CD14-positive monocyte (primary cell): ENCODE measurements at regions not wholly inside any gene's neighbourhood (a gene's known extent, or its start where the extent isn't known, plus 50 kb on each side); places are given as distances from the start of the nearest gene placed in this dataset.

Experiments
- DNase-seq, 3 donors: peaks; one replicate each; pipeline ENCODE4 v3.0.0-alpha.2; 2011 to 2022
- H2AFZ ChIP-seq: 2 replicates; pipeline ENCODE4 v1.6.0; 2012; ENCODE audit warnings: mild to moderate bottlenecking, low read depth, low read length, inconsistent platforms; ENCODE audit not compliant: insufficient read depth, poor library complexity, severe bottlenecking
- H3K27ac ChIP-seq, 2 donors: 1 replicate in 1 of 2; 2 replicates in 1 of 2; pipeline ENCODE4 v1.5.1; 2012 to 2013; ENCODE audit warnings: low read length in 2 of 2, control low read depth in 1 of 2, inconsistent platforms in 1 of 2, low read depth in 1 of 2, mild to moderate bottlenecking in 1 of 2
- H3K27me3 ChIP-seq, 2 donors: one replicate each; pipeline versions ENCODE4 v1.6.0 to v1.6.1; 2011 to 2013; ENCODE audit warnings: low read length in 2 of 2; ENCODE audit not compliant: control insufficient read depth in 2 of 2, insufficient read depth in 2 of 2
- H3K36me3 ChIP-seq, 2 donors: replicated peaks in 1 of 2; 1 replicate in 1 of 2; 2 replicates in 1 of 2; pipeline versions ENCODE4 v1.5.1 to v1.6.1; 2012 to 2013; ENCODE audit warnings: low read length in 2 of 2, control low read depth in 1 of 2, inconsistent platforms in 1 of 2, mild to moderate bottlenecking in 1 of 2; ENCODE audit not compliant: insufficient read depth in 2 of 2, control insufficient read depth in 1 of 2
- H3K4me1 ChIP-seq, 2 donors: 1 replicate in 1 of 2; 2 replicates in 1 of 2; pipeline versions ENCODE4 v1.5.1 to v1.6.1; 2012 to 2013; ENCODE audit warnings: low read length in 2 of 2, control low read depth in 1 of 2, inconsistent platforms in 1 of 2, mild to moderate bottlenecking in 1 of 2, moderate library complexity in 1 of 2; ENCODE audit not compliant: insufficient read depth in 2 of 2, control insufficient read depth in 1 of 2
- H3K4me2 ChIP-seq: replicated peaks from 2 replicates; pipeline ENCODE3; 2012; ENCODE audit warnings: low read length, moderate library complexity, mild to moderate bottlenecking; ENCODE audit not compliant: poor library complexity, severe bottlenecking; ENCODE audit errors: extremely low read depth
- H3K4me3 ChIP-seq, 3 experiments: fragments of 200-600 bp in 1 of 3; sonication (generic) in 1 of 3; replicated peaks in 1 of 3; 1 replicate in 2 of 3; 2 replicates in 1 of 3; pipeline ENCODE4 v1.5.1; 2011 to 2013; ENCODE audit warnings: low read length in 3 of 3, mild to moderate bottlenecking in 3 of 3, control low read depth in 2 of 3, low read depth in 2 of 3, inconsistent platforms in 1 of 3, moderate library complexity in 1 of 3
- H3K79me2 ChIP-seq: 2 replicates; pipeline ENCODE4 v1.6.0; 2012; ENCODE audit warnings: mild to moderate bottlenecking, control low read depth, inconsistent platforms, low read length, moderate library complexity; ENCODE audit not compliant: insufficient read depth
- H3K9ac ChIP-seq: 2 replicates; pipeline ENCODE4 v1.6.0; 2017; ENCODE audit warnings: low read length, mild to moderate bottlenecking; ENCODE audit not compliant: insufficient read depth, poor library complexity, severe bottlenecking
- H3K9me3 ChIP-seq, 2 donors: replicated peaks in 1 of 2; 1 replicate in 1 of 2; 2 replicates in 1 of 2; pipeline versions ENCODE4 v1.5.1 to v1.6.1; 2012 to 2013; ENCODE audit warnings: low read length in 2 of 2, control low read depth in 1 of 2; ENCODE audit not compliant: control insufficient read depth in 1 of 2, insufficient read depth in 1 of 2
- H4K20me1 ChIP-seq: 2 replicates; pipeline ENCODE4 v1.6.0; 2012; ENCODE audit warnings: mild to moderate bottlenecking, low read length, control low read depth, moderate library complexity; ENCODE audit not compliant: insufficient read depth
- H3K27ac Mint-ChIP-seq, 7 donors: one replicate each; pipeline ENCODE4 v1.8.0; 2020; ENCODE audit warnings: mild to moderate bottlenecking in 7 of 7, mixed read lengths in 7 of 7, moderate library complexity in 6 of 7, inconsistent platforms in 2 of 7
- H3K27me3 Mint-ChIP-seq, 3 donors: one replicate each; pipeline ENCODE4 v1.8.0; 2021 to 2022; ENCODE audit warnings: low read depth in 3 of 3, mild to moderate bottlenecking in 3 of 3, mixed read lengths in 3 of 3, moderate library complexity in 3 of 3, inconsistent platforms in 1 of 3
- H3K36me3 Mint-ChIP-seq, 2 donors: one replicate each; pipeline ENCODE4 v1.8.0; 2020; ENCODE audit warnings: mixed read lengths in 2 of 2, inconsistent platforms in 1 of 2, mild to moderate bottlenecking in 1 of 2
- H3K4me1 Mint-ChIP-seq: one replicate; pipeline ENCODE4 v1.8.0; 2020; ENCODE audit warnings: mild to moderate bottlenecking, mixed read lengths
- H3K4me3 Mint-ChIP-seq, 2 donors: one replicate each; pipeline ENCODE4 v1.8.0; 2020; ENCODE audit warnings: mild to moderate bottlenecking in 2 of 2, mixed read lengths in 2 of 2, moderate library complexity in 1 of 2
- H3K9me3 Mint-ChIP-seq, 7 donors: one replicate each; pipeline ENCODE4 v1.8.0; 2020 to 2022; ENCODE audit warnings: mixed read lengths in 7 of 7, mild to moderate bottlenecking in 6 of 7, moderate library complexity in 6 of 7, inconsistent platforms in 2 of 7
- CTCF ChIP-seq: fragments of 200-600 bp; IDR thresholded peaks from one replicate; pipeline ENCODE4 v1.8.0; 2022; ENCODE audit warnings: antibody characterized with exemption, mild to moderate bottlenecking
- WGBS: methylation state at CpG from one replicate; pipeline ENCODE4 v1.1.5; 2013; ENCODE audit warnings: missing lambda C conversion rate; ENCODE audit not compliant: insufficient coverage; 5-methylcytosine and 5-hydroxymethylcytosine counted together
- intact Hi-C, 2 donors: fragments of 100-400 bp; cut with micrococcal nuclease; formaldehyde crosslinking; loops; one replicate each; pipeline versions ENCODE4 v1.15.0 to v1.15.1; 2023

GRCh38 chr4:57320849-57321248 is 210.7 kb upstream of the IGFBP7 start:
- no peak for TF ChIP-seq CTCF
- H3K36me3 ChIP-seq: no peaks in the 10 kb centered on the region
- H3K27ac ChIP-seq: no peak overlapping the region
- no peak overlapping the region for H2AFZ ChIP-seq
- H3K27me3 ChIP-seq: no peaks in the 10 kb centered on the region
- no peak overlapping the region for H3K4me2 ChIP-seq
- WGBS: 67% methylated on average over 1 of the region's 4 CpGs
- H3K9ac ChIP-seq: no peak overlapping the region
- intact Hi-C loops: no loop called here
- peaks cover 0 to 3% (median 2%) of the 10 kb centered on the region in 7 donors for H3K9me3 Mint-ChIP-seq
- no peaks in the 10 kb centered on the region for H3K4me1 Mint-ChIP-seq
- H3K36me3 Mint-ChIP-seq: no peaks in the 10 kb centered on the region
- no peak for DNase-seq
- peaks cover 0 to 2% (median 0%) of the 10 kb centered on the region in 3 donors for H3K27me3 Mint-ChIP-seq
- H4K20me1 ChIP-seq: no peaks in the 10 kb centered on the region
- no peak overlapping the region for H3K4me3 Mint-ChIP-seq
- no peaks in the 10 kb centered on the region for H3K79me2 ChIP-seq
- H3K27ac Mint-ChIP-seq: no peak overlapping the region
- no peaks in the 10 kb centered on the region for H3K9me3 ChIP-seq
- no peak overlapping the region for H3K4me3 ChIP-seq
- H3K4me1 ChIP-seq: no peaks in the 10 kb centered on the region

DNA sequence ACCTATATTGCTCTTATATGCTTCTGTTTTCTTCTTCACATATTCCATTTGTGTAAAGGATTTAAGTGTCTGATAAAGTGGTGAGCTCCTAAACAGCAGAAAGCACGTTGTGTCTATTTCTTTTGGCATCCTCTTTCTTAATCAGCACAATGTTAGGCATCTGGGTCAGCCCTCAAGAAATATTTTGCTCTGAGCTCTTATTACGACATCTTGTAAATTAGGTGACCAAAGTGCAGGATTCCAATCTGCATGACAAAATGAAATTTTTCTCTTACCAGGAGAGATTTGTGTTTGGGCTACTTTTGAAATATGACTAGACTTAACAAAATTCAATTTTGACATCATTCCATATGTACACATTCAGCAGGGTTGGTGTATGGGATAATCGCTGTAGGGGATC is 210.0 kb upstream of the IGFBP7 start:
- no peaks in the 10 kb centered on the region for H3K27me3 ChIP-seq
- intact Hi-C loops: no loop called here
- Mint-ChIP-seq H3K9me3 (peaks cover 0 to 3% (median 2%) of the 10 kb centered on the region in 7 donors), H3K36me3 (no peaks in the 10 kb centered on the region), H3K4me3 (no peak overlapping the region), H3K27ac (no peak overlapping the region), H3K27me3 (peaks cover 0 to 2% (median 0%) of the 10 kb centered on the region in 3 donors), H3K4me1 (no peaks in the 10 kb centered on the region)
- TF ChIP-seq CTCF: no peak
- no peak overlapping the region for H3K27ac ChIP-seq
- H3K9ac ChIP-seq: no peak overlapping the region
- 60% methylated on average over 1 of the region's 3 CpGs for WGBS
- H2AFZ ChIP-seq: no peak overlapping the region
- H3K4me3 ChIP-seq: no peak overlapping the region
- H3K79me2 ChIP-seq: no peaks in the 10 kb centered on the region
- H4K20me1 ChIP-seq: no peaks in the 10 kb centered on the region
- H3K9me3 ChIP-seq: no peaks in the 10 kb centered on the region
- DNase-seq: no peak
- no peak overlapping the region for H3K4me2 ChIP-seq
- H3K36me3 ChIP-seq: no peaks in the 10 kb centered on the region
- no peaks in the 10 kb centered on the region for H3K4me1 ChIP-seq
